ENCODE measurements at regions not wholly inside any gene's neighbourhood (a gene's known extent, or its start where the extent isn't known, plus 50 kb on each side); places are given as distances from the start of the nearest gene placed in this dataset.

DNA sequence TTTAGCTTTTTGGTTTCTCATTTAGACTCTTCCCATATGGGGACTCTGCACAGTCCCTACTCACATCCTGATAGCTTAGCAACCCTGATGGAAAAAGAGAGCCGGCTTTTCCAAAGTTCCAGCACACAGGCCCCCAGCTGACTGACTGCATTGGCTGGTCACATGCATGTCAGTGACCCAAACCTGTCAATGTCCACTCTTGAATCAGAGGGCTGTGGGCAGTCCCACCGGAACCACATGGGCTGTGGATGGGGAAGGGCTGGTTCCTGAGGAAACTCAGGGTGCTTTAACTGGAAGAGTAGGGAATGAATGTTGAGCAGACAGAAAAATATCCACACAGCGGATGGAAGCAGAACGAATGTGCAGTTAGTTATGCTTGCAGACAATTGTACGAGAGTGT lies 136.6 kb downstream of the NSG2 start:
- no peak overlapping the region for H3K4me3 Mint-ChIP-seq
- intact Hi-C loops (cut with micrococcal nuclease) = no loop called here
- no peaks in the 10 kb centered on the region for H3K36me3 Mint-ChIP-seq (ENCODE audit: low read depth)
- peaks cover 5% of the 10 kb centered on the region for H3K27me3 Mint-ChIP-seq (ENCODE audit: low read depth)
- CTCF ChIA-PET = no interaction called here
- H3K27ac Mint-ChIP-seq = no peak overlapping the region
- H3K4me1 Mint-ChIP-seq (ENCODE audit: low read depth) = no peaks in the 10 kb centered on the region
- no peaks in the 10 kb centered on the region for H3K9me3 Mint-ChIP-seq
- no peak for DNase-seq

DNA sequence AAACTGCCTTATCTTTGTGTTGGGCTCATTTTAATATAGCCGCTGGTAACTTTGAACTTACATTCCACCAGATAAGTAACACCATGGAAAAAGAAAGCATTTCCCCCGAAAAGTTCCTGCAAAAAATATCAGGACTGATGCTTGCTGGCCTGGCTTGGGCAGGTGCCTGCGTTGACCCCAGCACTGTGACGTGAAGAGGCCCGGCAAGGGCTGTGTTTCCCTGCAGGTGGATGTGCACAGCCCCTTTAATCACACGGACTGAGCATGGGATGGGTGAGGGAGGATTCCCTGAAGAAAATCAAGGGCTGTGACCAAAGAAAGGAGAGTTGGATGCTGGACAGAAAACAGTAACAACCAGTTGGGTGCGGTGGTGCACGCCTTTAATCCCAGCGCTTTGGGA lies 138.2 kb downstream of the NSG2 start:
- CTCF ChIA-PET = interaction anchor here (0.7 kb wide), 1 partner anchor 26 kb away, joined by 3 read pairs; no protein-coding TSS in a partner anchor
- no peak overlapping the region for H3K4me3 Mint-ChIP-seq
- H3K27ac Mint-ChIP-seq = no peak overlapping the region
- intact Hi-C loops (cut with micrococcal nuclease) = no loop called here
- H3K9me3 Mint-ChIP-seq = no peaks in the 10 kb centered on the region
- H3K36me3 Mint-ChIP-seq (ENCODE audit: low read depth) = no peaks in the 10 kb centered on the region
- H3K27me3 Mint-ChIP-seq (ENCODE audit: low read depth) = peaks cover 5% of the 10 kb centered on the region
- no peaks in the 10 kb centered on the region for H3K4me1 Mint-ChIP-seq (ENCODE audit: low read depth)
- no peak for DNase-seq

DNA sequence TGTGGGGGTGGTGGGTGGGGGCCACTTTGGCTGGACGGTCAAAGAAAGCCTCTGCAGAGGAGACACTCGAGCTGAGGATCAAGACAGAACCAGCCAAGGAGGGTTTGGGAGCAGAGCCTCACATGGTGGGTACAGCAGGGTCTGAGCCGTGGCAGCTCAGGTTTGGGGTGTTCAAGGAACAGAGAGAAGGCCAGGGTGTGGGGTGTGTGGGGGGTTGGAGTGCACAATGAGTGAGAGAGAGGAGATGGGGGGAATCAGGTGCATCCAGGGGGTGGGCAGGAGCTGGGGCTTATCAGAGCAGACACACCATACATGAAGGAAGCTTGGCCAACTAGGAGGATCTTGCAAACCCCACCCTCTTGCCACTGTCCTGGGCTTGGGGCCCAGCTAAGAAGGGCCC lies 140.0 kb downstream of the NSG2 start:
- CTCF ChIA-PET = no interaction called here
- DNase-seq = no peak
- H3K9me3 Mint-ChIP-seq = no peaks in the 10 kb centered on the region
- no peaks in the 10 kb centered on the region for H3K36me3 Mint-ChIP-seq (ENCODE audit: low read depth)
- intact Hi-C loops (cut with micrococcal nuclease) = no loop called here
- H3K27me3 Mint-ChIP-seq (ENCODE audit: low read depth) = peaks cover 5% of the 10 kb centered on the region
- H3K4me3 Mint-ChIP-seq = no peak overlapping the region
- H3K27ac Mint-ChIP-seq = no peak overlapping the region
- H3K4me1 Mint-ChIP-seq (ENCODE audit: low read depth) = no peaks in the 10 kb centered on the region

DNA sequence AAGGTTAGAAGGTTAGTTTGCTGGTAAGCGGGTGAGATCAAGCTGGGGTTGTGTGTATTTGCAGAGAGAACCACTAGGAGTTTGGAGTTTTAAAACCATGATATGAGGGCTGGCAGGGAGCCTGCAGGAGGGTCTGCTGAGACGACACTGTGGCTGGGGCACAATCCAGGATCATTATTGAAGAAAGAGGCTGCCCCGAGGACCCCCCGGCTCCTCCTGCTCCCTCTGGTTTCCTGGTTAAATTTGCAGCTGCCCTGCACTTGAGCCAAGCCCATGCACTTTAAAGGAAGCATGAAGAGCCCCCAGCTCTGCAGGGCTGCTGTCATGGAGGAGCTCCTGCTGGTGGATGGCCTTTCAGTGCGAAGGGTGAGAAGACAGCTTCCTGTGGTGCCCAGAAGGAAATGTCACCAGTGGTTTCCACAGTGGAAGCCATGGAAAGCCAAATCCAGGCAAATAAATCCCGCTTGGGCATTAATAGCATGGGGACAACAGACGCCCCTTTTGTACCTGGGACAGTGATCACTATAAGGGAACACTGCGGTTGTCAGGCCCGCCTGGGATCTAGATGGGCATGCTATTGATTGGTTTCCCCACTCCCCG lies 140.7 kb downstream of the NSG2 start:
- no peaks in the 10 kb centered on the region for H3K4me1 Mint-ChIP-seq (ENCODE audit: low read depth)
- CTCF ChIA-PET = no interaction called here
- H3K36me3 Mint-ChIP-seq (ENCODE audit: low read depth) = no peaks in the 10 kb centered on the region
- no peak overlapping the region for H3K27ac Mint-ChIP-seq
- H3K27me3 Mint-ChIP-seq (ENCODE audit: low read depth) = peaks cover 2% of the 10 kb centered on the region
- intact Hi-C loops (cut with micrococcal nuclease) = no loop called here
- H3K9me3 Mint-ChIP-seq = no peaks in the 10 kb centered on the region
- DNase-seq = no peak
- H3K4me3 Mint-ChIP-seq = no peak overlapping the region

DNA sequence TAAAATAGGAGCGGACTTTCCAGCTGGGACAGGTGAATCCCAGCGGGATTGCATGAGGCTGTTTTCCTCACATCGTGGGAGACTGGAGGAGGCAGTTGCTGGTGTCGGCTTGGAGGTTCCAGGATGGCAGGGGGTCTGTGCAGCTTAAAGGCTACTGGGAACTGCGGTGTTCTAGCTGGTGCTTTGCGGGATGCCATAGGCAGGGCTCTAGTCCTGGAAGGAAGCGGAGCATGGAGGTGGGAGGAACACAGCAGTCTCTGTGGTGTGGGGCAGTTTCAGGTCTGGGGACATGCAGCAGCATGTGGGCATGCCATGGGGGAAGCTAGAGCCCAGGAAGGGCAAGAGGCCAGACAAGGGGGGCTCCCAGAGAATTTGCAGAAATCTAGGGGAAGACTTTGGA lies 141.5 kb downstream of the NSG2 start:
- no peaks in the 10 kb centered on the region for H3K9me3 Mint-ChIP-seq
- CTCF ChIA-PET = no interaction called here
- intact Hi-C loops (cut with micrococcal nuclease) = no loop called here
- no peak for DNase-seq
- H3K4me3 Mint-ChIP-seq = no peak overlapping the region
- H3K27me3 Mint-ChIP-seq (ENCODE audit: low read depth) = peaks cover 2% of the 10 kb centered on the region
- no peaks in the 10 kb centered on the region for H3K36me3 Mint-ChIP-seq (ENCODE audit: low read depth)
- no peaks in the 10 kb centered on the region for H3K4me1 Mint-ChIP-seq (ENCODE audit: low read depth)
- H3K27ac Mint-ChIP-seq = no peak overlapping the region

DNA sequence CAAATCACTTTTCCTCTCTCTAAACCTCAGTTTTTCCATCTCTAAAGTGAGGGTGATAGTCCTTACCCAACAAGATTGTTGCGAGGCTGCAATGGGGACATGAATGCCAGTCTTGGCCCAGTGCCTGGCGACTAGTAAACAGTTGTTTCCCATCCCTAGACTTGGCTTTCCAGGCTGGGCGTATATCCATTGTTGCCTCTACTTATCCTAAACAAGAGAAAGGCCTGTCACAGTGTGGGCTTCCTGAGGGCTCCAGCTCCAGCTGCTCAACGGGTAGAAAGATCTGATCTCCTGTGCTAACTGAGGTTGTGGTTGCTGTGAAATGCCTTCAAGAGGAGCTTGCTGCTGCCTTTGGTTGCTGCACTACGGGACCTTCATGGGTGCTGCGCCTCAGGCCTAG lies 142.0 kb downstream of the NSG2 start:
- intact Hi-C loops (cut with micrococcal nuclease) = no loop called here
- no peak overlapping the region for H3K4me3 Mint-ChIP-seq
- H3K36me3 Mint-ChIP-seq (ENCODE audit: low read depth) = no peaks in the 10 kb centered on the region
- H3K4me1 Mint-ChIP-seq (ENCODE audit: low read depth) = no peaks in the 10 kb centered on the region
- DNase-seq = no peak
- no peak overlapping the region for H3K27ac Mint-ChIP-seq
- H3K9me3 Mint-ChIP-seq = no peaks in the 10 kb centered on the region
- peaks cover 2% of the 10 kb centered on the region for H3K27me3 Mint-ChIP-seq (ENCODE audit: low read depth)
- CTCF ChIA-PET = no interaction called here

DNA sequence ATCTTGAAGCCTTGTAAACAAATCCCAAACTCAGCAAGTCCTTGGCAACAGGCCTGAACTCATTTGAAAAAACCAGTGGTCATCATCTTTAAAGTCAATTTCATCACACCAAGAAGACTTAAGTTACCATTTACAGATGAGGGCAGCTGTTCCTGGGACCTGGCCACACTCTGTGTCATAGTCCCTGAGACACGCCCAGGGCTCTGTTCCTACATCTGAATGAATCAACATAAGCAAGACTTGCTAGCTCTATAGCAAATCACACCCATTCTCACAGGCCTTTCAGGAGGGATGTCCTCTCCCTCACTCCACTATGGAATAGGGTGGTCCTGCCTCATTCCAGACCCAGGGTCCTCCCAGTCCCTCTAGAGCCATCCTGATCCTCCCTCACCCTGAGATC lies 142.8 kb downstream of the NSG2 start:
- Mint-ChIP-seq H3K9me3 (no peaks in the 10 kb centered on the region), H3K36me3 (ENCODE audit: low read depth) (no peaks in the 10 kb centered on the region), H3K4me3 (no peak overlapping the region), H3K27me3 (ENCODE audit: low read depth) (peaks cover 2% of the 10 kb centered on the region), H3K4me1 (ENCODE audit: low read depth) (no peaks in the 10 kb centered on the region), H3K27ac (no peak overlapping the region)
- intact Hi-C loops (cut with micrococcal nuclease) = no loop called here
- no peak for DNase-seq
- CTCF ChIA-PET = no interaction called here

DNA sequence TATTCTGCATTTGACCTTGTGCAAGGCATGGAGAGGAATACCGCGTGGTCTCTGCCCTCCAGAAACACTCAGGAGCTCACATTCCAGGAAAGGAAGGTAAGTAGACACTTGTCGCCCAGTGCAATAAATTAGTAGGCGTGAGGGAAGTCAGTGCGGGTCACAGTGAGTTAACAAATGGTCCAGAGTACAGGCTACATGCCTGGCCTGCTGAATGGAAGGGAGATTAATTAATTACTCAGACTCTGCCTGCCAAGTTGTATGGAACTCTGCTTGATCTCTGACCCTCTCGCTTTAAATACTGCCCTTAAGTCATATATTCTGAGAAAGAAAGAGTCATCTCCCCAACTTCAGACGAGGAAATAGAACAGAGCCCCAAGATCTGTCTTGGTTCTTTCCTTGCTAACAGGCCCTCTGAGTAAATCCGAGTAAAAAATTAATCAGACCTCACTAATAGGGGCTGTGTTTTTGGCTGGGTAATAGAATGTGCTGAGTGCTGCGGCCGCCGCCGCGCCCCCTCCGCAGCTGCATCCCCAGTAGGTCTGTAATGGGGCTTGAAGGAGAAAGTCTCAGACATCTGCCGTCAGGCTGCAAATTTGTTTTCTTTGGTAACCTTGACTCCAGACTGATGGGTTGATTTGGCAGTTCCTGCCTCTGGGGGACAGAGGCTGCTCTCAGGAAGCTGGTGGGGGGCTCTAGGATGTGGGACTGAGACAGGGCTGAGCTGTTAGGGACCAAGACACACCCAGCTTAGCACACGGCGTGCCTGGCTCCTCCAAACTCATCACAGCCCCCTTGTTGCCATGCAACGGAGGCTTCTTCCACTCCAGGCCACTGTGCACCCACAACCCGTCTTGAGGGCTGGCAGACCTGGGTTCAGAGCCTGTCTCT lies 144.4 kb downstream of the NSG2 start:
- Mint-ChIP-seq H3K27me3 (ENCODE audit: low read depth) (peaks cover 2% of the 10 kb centered on the region), H3K27ac (no peak overlapping the region), H3K36me3 (ENCODE audit: low read depth) (no peaks in the 10 kb centered on the region), H3K9me3 (no peaks in the 10 kb centered on the region), H3K4me1 (ENCODE audit: low read depth) (no peaks in the 10 kb centered on the region), H3K4me3 (no peak overlapping the region)
- CTCF ChIA-PET = no interaction called here
- intact Hi-C loops (cut with micrococcal nuclease) = no loop called here
- DNase-seq = no peak

DNA sequence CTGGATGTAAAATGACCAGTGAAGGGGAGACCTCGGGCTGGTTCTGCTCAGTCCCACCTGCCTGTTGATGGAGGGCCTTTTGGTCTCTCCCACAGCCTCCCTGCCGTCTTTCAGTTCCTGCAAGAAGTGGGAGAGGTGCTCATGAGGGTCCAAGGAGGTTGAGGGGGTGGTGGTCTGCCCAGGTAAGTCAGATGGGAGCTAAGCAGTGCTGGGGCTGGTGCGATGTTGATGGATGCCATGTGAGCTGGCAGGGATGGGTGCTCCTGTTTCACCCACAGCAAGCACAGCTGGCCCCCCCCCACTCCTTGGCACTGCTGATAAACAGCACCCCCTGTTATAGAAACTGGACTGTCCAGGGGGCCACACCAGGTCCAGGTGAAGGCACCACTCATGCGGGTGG lies 145.6 kb downstream of the NSG2 start:
- CTCF ChIA-PET = no interaction called here
- intact Hi-C loops (cut with micrococcal nuclease) = no loop called here
- DNase-seq = no peak
- Mint-ChIP-seq H3K36me3 (ENCODE audit: low read depth) (no peaks in the 10 kb centered on the region), H3K27me3 (ENCODE audit: low read depth) (no peaks in the 10 kb centered on the region), H3K4me1 (ENCODE audit: low read depth) (no peaks in the 10 kb centered on the region), H3K9me3 (no peaks in the 10 kb centered on the region), H3K27ac (no peak overlapping the region), H3K4me3 (no peak overlapping the region)

DNA sequence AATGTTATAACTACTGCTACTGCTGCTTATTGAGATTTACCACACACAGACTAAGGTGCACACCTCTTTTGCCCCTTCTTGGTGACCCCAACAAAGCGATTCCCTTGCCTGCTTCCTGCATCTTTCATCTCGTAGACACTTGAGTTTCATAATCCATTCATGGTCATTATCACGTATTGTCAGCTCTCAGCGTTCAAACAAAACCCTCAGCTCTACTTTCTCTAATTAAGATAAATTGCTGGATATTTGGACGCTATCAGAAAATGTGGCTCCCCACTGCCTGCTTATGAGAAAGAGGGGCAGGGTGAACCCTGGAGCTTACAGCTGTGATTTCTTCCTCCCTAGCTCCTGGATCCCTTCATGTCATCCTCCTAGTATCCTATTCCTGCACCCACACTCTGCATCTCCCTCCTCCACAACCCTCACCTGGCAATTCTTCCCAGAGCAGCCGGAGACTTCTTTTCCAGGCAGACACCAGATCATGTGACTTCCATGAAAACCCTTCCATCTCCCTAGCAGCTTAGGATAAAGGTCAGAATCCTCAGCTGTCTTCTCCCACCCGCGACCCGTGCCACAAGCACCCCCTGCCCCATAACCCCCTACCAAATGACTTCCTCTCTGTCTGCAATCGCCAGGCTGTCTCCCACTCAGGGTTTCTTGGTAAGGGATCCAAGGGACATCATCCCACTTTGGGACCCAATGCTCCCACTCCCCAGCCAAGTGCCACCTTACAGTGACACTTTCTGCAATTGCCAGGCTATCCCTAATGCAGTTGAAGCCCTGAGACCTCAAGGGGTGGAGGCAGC lies 146.5 kb downstream of the NSG2 start:
- intact Hi-C loops (cut with micrococcal nuclease) = no loop called here
- Mint-ChIP-seq H3K27ac (no peak overlapping the region), H3K4me1 (ENCODE audit: low read depth) (no peaks in the 10 kb centered on the region), H3K27me3 (ENCODE audit: low read depth) (no peaks in the 10 kb centered on the region), H3K36me3 (ENCODE audit: low read depth) (no peaks in the 10 kb centered on the region), H3K4me3 (no peak overlapping the region), H3K9me3 (no peaks in the 10 kb centered on the region)
- DNase-seq = no peak
- CTCF ChIA-PET = no interaction called here

DNA sequence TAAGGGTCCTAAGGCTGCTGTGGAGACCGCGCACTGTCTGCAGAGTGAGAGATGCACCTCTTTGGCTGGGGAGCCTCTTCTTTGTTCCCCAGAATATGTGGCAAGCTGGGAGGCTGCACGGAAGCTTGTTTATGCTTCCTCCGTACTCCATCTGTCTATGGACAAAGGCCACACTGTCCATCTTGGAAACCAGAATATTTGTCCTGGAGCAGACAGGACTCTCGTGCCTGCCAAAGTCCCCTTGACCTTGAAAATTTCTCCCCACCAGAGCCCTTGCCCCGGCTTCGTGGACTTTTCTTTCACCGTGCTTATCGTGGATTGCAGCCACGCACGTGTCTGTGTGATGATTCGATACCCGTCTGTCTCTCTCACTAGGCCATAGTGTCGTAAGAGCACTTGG lies 147.4 kb downstream of the NSG2 start:
- no peak overlapping the region for H3K27ac Mint-ChIP-seq
- H3K36me3 Mint-ChIP-seq (ENCODE audit: low read depth) = no peaks in the 10 kb centered on the region
- no peaks in the 10 kb centered on the region for H3K27me3 Mint-ChIP-seq (ENCODE audit: low read depth)
- CTCF ChIA-PET = no interaction called here
- DNase-seq = no peak
- intact Hi-C loops (cut with micrococcal nuclease) = no loop called here
- H3K9me3 Mint-ChIP-seq = no peaks in the 10 kb centered on the region
- no peaks in the 10 kb centered on the region for H3K4me1 Mint-ChIP-seq (ENCODE audit: low read depth)
- no peak overlapping the region for H3K4me3 Mint-ChIP-seq

DNA sequence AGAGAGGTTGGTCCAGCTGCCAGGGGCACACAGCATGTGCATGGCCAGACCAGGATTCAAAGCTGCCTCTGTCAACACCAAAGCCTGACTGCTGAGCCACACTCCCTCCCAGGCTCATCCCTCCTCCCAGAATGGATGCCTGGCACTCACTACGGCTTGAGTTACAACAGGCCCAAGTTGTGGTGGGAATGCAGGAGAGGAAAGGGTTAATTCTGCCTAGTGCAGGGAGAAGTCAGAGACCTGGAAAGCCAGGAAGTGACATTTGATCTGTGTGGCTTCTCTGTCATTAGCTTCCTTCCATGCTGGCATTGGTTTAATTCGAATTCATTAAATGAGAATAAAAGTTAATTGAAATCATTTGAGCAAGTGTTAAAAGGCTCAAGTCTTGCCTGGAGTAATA lies 150.0 kb downstream of the NSG2 start:
- Mint-ChIP-seq H3K27ac (no peak overlapping the region), H3K27me3 (ENCODE audit: low read depth) (no peaks in the 10 kb centered on the region), H3K4me3 (no peak overlapping the region), H3K36me3 (ENCODE audit: low read depth) (no peaks in the 10 kb centered on the region), H3K9me3 (no peaks in the 10 kb centered on the region), H3K4me1 (ENCODE audit: low read depth) (no peaks in the 10 kb centered on the region)
- intact Hi-C loops (cut with micrococcal nuclease) = no loop called here
- no peak for DNase-seq
- CTCF ChIA-PET = no interaction called here

DNA sequence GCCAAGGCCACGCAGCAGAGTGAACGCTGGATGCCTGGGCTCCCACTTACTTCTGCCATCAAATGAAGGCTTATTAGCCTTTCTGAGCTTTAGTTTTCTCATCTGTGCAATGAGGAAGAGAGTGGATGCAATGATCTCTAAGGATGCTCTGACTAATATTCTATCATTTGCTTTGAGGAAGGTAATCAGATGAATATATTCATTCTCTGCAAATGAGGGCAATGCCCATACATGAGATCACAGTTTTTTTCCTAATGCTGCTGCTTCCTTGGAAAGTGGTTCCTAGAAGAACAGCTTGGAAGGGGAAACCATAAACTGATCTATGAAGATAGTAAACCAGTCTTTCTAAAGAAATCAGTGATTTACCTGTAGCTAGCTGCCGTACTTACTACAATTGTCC lies 152.4 kb downstream of the NSG2 start:
- intact Hi-C loops (cut with micrococcal nuclease) = no loop called here
- Mint-ChIP-seq H3K4me1 (ENCODE audit: low read depth) (no peaks in the 10 kb centered on the region), H3K4me3 (no peak overlapping the region), H3K36me3 (ENCODE audit: low read depth) (no peaks in the 10 kb centered on the region), H3K27me3 (ENCODE audit: low read depth) (no peaks in the 10 kb centered on the region), H3K9me3 (no peaks in the 10 kb centered on the region), H3K27ac (no peak overlapping the region)
- CTCF ChIA-PET = no interaction called here
- no peak for DNase-seq
